HG03095 (cell line): ENCODE measurements at regions not wholly inside any gene's neighbourhood (a gene's known extent, or its start where the extent isn't known, plus 50 kb on each side); places are given as distances from the start of the nearest gene placed in this dataset.
"Not testable (repeated sequence)": the region's sequence is repeated elsewhere in the genome, so short reads cannot be mapped to it uniquely, and the experiment has no call there.

Experiments
- ATAC-seq: cut with Tn5 transposase; IDR thresholded peaks from one replicate; pipeline ENCODE4 v1.9.1; 2021; ENCODE audit warnings: moderate library complexity; ENCODE audit not compliant: unreplicated experiment

DNA sequence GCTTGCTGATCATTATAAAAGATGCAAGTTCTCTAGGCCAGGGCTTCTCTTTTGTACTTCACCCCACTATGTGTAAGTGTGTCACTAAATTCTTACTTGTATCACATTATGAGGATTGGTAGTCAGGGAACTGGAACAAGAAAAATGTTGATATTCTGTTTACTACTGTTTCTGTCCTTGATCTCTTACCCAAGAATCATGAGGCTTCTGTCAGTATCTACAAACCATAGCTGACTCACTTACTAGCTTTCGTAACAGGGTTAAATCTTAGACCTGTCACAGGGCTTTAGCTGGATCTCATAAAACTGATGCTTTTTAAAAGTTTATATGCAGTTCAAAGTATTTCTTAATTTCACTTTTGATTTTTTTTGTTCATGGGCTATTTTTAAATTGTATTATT, 681.2 kb downstream of the PLPP3 start:
- no peak for ATAC-seq

DNA sequence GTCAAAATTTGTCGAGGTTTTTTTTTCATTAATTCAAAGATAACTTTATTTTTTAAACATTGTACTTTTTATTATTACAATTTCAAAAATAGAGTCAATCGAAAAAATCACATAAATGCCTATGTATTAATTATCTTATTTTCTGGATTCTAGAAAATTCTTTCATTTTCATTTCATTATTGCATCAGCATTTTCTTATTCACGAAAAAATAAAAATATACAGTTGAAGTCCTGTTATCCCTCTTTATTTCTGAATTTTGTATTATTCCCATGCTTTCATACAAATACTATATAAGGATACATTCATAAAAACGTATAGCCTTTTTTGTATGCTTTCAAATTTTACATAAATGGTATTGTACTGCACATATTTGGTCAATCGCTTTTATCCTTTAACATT, 681.0 kb upstream of the USP24 start:
- no peak for ATAC-seq

DNA sequence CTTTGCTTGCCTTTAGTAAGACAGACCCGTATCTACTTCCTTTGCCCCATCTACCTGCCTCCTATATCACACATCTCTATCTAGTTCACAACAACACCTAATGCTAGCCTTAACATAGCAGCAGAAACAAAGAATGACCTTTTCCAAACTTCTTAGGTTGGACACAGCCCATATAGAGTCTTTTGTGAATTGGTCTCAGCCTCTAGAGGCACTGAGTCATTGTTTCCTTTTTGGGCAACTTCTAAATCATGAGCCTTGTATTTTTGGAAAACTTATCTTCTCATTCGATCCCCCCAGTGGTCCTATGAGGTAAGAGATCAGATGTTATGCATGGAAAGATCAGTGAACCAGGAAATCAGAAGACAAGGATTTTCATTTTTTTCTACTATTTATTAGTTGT, 679.4 kb upstream of the USP24 start:
- no peak for ATAC-seq

- ATAC-seq: no peak
These were observed 678.0 kb upstream of the USP24 start for GRCh38 chr1:55893155-55893554.

- no peak for ATAC-seq
These were observed 673.6 kb upstream of the USP24 start for GRCh38 chr1:55888685-55889317.

DNA sequence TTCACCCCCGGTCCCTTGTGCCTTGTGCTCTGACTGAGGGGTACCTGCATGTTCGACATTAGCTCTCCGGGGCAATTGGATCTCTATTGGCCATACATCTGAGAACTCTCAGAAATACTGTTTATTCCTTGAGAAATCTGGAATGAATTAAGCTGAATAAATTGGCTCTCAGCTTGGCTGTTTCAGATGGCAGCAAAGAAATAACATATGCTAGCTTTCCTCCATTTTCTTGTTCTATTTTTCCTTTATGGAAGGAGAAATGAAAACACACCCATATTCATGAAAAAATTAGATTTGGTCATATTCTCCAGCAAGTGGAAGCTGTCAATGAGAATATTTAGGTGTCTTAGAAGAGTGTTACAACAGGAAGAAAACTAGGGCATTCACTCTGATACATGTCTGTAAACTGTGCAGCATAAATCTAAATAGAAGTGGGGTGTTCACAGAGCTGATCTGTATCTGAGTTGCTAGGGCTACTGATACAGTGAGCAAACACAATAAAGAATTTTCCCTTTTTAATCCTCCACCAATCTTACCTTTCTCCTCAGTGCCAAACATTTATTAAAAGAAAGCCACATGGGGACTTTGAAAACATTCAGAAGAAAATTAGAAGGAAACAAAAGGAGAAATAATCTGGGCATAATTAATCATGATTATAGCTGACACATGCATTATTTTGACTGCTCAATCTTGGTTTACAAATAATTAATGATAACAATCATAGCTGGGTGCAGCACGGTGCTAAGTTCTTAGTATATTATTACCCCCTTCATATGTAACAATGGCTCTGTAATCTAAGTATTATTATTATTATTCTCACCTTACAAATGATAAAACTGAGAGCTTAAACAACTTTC, 671.9 kb upstream of the USP24 start:
- no peak for ATAC-seq

GRCh38 chr1:55885619-55886018, 670.5 kb upstream of the USP24 start:
- no peak for ATAC-seq

DNA sequence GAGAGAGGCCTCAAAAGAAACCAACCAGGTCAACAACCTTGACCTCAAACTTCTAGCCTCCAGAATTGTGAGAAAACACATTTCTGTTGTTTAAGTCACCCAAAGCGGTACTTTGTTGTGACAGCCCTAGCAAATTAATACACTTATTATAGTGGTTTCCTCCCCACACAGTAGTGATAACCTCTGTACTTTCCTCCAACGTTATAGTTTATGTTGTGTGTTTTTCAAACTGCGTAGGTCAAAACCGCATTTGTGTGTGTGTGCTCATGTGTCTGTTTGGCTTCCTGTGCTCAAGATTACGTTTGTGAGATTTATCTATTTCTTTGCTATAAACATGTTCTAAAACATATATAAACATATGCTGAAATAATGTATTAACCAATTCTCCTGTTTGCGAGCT, 667.8 kb upstream of the USP24 start:
- no peak for ATAC-seq

DNA sequence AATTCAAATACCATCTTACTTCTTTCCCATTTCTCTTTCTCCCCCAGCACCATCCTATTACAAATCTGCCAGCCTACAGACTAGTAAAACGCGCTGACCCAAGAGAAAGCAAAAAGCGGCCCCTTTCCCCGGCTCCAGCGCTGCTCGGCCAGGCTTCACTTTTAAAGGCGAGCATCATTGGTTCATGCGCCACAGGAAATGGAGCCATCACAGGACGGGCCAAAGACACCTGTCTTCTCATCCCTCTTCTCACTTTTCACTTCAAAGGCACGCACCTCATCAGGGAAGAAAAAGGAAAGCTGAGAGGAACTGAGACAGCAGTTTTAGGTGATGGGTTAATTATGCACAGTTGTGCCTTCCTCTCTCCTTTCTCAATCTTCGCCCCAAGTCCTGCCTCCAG, 664.2 kb upstream of the USP24 start:
- no peak for ATAC-seq

GRCh38 chr1:55877437-55878232, 662.5 kb upstream of the USP24 start:
- no peak for ATAC-seq

DNA sequence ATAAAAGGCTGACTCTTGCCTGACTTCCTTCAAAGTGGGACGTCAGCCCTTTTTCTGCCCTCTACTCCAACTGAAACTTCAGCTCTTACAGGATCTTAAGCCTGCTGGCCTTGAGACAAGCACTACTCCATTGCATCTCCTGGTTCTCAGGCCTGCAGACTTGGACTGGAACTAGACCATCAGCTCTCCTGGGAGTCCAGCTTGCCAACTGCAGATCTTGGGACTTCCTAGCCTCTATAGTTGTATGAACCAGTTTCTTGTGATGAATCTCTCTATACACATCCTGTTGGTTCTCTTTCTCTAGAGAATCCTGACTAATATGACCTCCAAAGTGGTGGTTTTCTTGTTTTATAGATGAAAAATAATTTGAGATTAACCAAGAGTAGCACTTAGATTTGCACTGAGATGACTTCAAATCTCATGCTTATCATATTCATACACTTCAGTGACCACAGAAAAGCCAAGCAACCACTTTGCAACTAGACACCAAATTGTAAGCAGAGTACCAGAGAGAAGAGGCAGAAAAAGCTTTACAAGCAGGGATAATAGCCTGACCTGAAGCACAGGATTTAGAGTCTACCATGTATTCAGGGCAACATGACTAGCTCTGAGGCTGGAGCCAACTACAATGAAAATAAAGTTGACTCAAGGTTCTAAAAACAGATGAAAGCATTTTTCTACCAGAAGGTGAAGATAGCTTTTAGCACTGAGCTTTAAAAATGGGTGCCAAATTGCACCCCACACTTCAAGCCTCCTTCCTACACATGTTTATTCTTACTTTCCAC, 661.3 kb upstream of the USP24 start:
- ATAC-seq: no peak

DNA sequence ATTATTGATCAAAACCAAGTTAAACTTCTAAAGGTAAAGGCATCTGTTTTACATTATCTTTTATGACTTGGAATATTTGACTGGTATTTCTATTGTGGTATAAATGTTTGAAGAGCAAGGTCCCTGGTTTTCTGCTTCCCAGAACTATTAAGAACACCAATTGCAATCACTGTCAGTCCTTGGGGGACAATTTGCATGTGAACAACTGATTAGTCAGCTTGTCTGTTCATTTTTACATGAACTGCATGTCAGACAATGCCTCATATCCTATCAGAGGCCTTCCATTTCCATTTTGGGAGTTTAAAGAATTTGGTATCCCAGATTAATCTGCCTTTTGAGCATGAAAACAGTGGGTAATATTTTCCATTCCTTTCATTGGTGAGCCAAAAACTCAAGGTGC, 654.9 kb upstream of the USP24 start:
- ATAC-seq: no peak

DNA sequence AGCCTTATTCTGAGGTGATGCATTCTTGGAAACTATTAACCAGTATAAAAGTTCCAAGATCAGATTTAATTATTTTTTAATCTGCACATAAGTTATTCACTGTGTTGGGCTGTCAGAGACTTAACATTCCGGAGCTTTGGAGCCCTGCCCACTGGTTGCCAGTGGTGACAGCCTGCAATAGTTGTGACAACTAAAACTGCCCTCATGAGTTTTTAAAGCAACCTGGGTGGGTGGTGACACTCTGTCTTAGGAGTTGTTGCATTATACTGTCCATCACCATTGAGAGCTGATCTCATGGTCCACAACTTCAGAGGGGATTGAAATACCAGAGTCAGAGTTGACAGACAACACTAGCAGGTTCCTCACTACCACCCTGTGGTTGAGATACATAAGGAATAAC, 653.9 kb upstream of the USP24 start:
- ATAC-seq: no peak

DNA sequence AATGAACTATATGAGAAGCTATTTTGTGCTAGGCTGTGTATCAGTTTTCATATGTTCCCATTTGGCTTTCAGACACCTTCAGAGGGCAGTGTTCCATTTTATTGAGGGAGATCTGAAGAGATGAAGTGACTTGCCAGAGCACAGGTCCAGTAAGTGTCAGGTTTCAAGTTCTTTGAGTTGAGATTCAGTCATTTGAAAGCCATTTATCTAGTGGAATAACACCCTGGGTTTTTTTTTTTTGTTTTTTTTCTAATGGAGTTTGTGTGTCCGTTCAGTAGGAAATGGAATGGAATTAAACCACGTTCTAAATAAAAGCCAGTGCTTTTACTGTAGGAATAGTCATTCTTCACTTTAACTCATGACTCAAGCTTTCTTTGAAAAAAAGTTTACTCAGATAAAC, 652.9 kb upstream of the USP24 start:
- no peak for ATAC-seq

- ATAC-seq: no peak
These were observed 652.2 kb upstream of the USP24 start for GRCh38 chr1:55867304-55867843.

GRCh38 chr1:55865778-55866177, 650.6 kb upstream of the USP24 start:
- not testable (repeated sequence) for ATAC-seq

DNA sequence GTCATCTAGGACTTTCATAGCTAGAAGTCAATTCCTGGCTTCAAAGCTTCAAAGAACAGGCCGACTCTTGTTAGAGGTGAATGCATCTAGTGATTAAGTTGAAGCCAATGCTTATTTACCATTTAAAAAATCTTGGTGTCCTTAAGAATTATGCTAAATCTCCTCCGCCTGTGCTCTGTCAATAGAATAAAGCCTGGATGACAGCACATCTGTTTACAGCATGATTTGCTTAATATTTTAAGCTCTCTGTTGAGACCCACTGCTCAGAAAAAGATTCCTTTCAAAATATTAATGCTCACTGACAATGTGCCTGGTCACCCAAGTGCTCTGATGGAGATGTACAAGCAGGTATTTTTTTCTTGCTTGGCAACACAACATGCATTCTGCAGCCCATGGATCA, 649.1 kb upstream of the USP24 start:
- ATAC-seq: no peak

DNA sequence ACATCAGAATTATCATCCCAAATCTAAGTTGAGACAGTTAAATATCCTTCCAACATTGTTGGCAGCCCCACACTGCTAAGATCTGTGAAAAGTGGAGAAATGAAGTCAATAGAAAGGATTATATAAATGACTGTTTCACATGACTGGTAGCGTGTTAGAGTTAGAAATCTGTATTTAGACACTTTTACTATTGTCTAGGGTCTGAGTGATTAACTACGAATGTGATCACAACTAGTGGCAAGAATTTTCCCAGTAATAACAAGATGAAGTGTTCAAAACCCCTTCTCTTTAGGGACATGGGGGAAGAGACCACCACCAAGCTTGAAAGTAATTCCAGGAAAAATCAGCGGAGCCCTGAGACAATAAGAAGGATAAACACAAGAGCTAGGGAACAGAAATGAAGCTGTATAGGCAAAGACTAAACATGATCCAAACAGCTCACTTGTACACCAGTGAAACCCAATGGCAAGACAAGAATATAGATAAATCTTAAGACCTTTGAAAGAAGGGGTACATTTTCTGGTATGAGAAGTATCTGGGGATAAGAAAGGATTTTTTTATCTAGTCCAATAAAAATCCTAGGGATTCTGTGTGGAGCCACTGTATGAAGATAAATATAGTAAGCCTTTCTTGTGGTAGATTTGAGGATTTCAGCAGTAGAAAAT, 646.6 kb upstream of the USP24 start:
- ATAC-seq: no peak

DNA sequence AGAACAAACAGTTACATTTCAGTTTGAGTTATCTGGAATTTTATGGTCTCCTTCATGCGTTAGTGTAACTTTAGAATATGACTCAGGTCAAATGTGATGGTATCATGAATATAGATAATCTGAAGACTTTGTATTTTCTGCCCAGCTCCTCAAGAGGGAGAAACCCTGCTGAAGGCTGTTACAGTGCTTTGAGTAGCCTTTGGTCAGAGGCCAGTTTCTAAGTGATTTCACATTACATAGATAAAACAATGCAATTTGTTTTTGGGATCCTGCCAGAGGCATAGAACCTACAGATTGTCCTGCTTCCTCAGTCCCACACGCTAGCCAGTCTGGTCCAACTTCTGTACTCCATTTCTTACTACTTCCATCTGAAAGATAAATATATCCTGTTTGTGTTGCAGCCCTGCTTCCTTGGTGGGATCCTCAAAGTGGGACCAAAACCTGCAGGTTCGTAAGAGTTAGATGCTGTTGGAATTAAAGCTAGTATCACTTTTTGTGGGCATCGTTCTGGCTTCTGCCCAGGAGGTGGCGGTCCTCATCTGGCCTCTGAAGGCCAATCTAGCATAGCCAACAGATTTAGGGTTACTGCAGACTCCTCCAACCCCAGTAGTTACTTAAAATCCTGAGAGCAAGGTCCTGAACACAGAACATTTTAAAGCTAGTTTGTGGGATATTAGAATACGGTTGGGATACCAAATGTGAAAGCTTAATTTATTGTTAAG, 645.8 kb upstream of the USP24 start:
- ATAC-seq: no peak

DNA sequence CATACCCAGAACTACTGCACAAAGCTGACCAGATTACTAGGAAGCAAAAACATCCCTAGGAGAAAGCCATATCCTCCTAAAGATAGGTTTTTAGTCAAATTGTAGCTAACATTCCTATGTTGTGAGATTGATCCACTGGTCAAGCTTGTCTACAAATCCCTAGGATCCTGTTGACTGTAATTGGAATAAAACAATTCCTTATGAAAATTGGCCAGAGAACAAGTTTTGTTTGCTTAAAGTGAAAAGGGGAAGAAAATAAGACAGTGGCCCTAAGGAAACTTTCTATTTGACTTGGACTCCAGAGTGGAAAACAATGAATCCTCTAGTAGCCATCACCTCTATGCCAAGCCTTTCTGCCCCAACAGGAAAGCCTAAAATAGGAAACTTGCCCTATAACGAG, 645.2 kb upstream of the USP24 start:
- no peak for ATAC-seq
